ENCODE measurements at regions not wholly inside any gene's neighbourhood (a gene's known extent, or its start where the extent isn't known, plus 50 kb on each side); places are given as distances from the start of the nearest gene placed in this dataset.
A peak's percentile ranks its signal among the peaks of the same experiment; 100 is the strongest.

- H3K4me3 ChIP-seq, result no peak overlapping the region
- no peaks in the 10 kb centered on the region; the same call in 1 of the 2 replicates for H3K27me3 ChIP-seq
- H3K36me3 ChIP-seq, result no peaks in the 10 kb centered on the region
- peaks cover 3% of the 10 kb centered on the region; the same call in 1 of the 2 replicates for H3K9me3 ChIP-seq
- no peak for DNase-seq
Measured at GRCh38 chr16:51404386-51404785, 253.3 kb upstream of the SALL1 start.

GRCh38 chr16:51402785-51403184, 251.7 kb upstream of the SALL1 start:
- Histone ChIP-seq H3K27me3 (no peaks in the 10 kb centered on the region; the same call in 1 of the 2 replicates), H3K36me3 (no peaks in the 10 kb centered on the region), H3K9me3 (peaks cover 3% of the 10 kb centered on the region; the same call in 1 of the 2 replicates), H3K4me3 (no peak overlapping the region)
- DNase-seq, result no peak

- no peaks in the 10 kb centered on the region; the same call in 1 of the 2 replicates for H3K27me3 ChIP-seq
- DNase-seq, result no peak
- H3K36me3 ChIP-seq, result no peaks in the 10 kb centered on the region
- peaks cover 3% of the 10 kb centered on the region; the same call in 1 of the 2 replicates for H3K9me3 ChIP-seq
- no peak overlapping the region for H3K4me3 ChIP-seq
Measured at GRCh38 chr16:51402298-51402697, 251.2 kb upstream of the SALL1 start.

- H3K27me3 ChIP-seq, result no peaks in the 10 kb centered on the region; the same call in 1 of the 2 replicates
- peaks cover 3% of the 10 kb centered on the region; the same call in 1 of the 2 replicates for H3K9me3 ChIP-seq
- no peak overlapping the region for H3K4me3 ChIP-seq
- H3K36me3 ChIP-seq, result no peaks in the 10 kb centered on the region
- DNase-seq, result no peak
Measured at GRCh38 chr16:51401673-51402072, 250.6 kb upstream of the SALL1 start.

GRCh38 chr16:51399908-51400670, 249.0 kb upstream of the SALL1 start:
- H3K27me3 ChIP-seq, result no peaks in the 10 kb centered on the region; the same call in 1 of the 2 replicates
- DNase-seq, result no peak
- H3K9me3 ChIP-seq, result peaks cover 3% of the 10 kb centered on the region; the same call in 1 of the 2 replicates
- H3K36me3 ChIP-seq, result no peaks in the 10 kb centered on the region
- H3K4me3 ChIP-seq, result no peak overlapping the region

GRCh38 chr16:51394421-51394820, 243.4 kb upstream of the SALL1 start:
- Histone ChIP-seq H3K9me3 (no peaks in the 10 kb centered on the region), H3K36me3 (no peaks in the 10 kb centered on the region), H3K4me3 (no peak overlapping the region), H3K27me3 (no peaks in the 10 kb centered on the region)
- no peak for DNase-seq

- Histone ChIP-seq H3K4me3 (no peak overlapping the region), H3K9me3 (no peaks in the 10 kb centered on the region), H3K36me3 (no peaks in the 10 kb centered on the region), H3K27me3 (no peaks in the 10 kb centered on the region)
- DNase-seq, result no peak
Measured at GRCh38 chr16:51393381-51394005, 242.4 kb upstream of the SALL1 start.

GRCh38 chr16:51392521-51393187, 241.6 kb upstream of the SALL1 start:
- DNase-seq, result peak; percentile 6
- Histone ChIP-seq H3K9me3 (no peaks in the 10 kb centered on the region), H3K36me3 (no peaks in the 10 kb centered on the region), H3K27me3 (no peaks in the 10 kb centered on the region), H3K4me3 (no peak overlapping the region)

- H3K36me3 ChIP-seq, result no peaks in the 10 kb centered on the region
- no peaks in the 10 kb centered on the region for H3K9me3 ChIP-seq
- H3K4me3 ChIP-seq, result no peak overlapping the region
- no peak for DNase-seq
- no peaks in the 10 kb centered on the region for H3K27me3 ChIP-seq
Measured at GRCh38 chr16:51391798-51392511, 240.9 kb upstream of the SALL1 start.

GRCh38 chr16:51390877-51391276, 239.8 kb upstream of the SALL1 start:
- Histone ChIP-seq H3K9me3 (no peaks in the 10 kb centered on the region), H3K36me3 (no peaks in the 10 kb centered on the region), H3K4me3 (no peak overlapping the region), H3K27me3 (no peaks in the 10 kb centered on the region)
- DNase-seq, result no peak

GRCh38 chr16:51389881-51390280, 238.8 kb upstream of the SALL1 start:
- no peak for DNase-seq
- H3K9me3 ChIP-seq, result no peaks in the 10 kb centered on the region
- H3K4me3 ChIP-seq, result no peak overlapping the region
- no peaks in the 10 kb centered on the region for H3K36me3 ChIP-seq
- H3K27me3 ChIP-seq, result no peaks in the 10 kb centered on the region

- H3K4me3 ChIP-seq, result no peak overlapping the region
- H3K9me3 ChIP-seq, result no peaks in the 10 kb centered on the region
Measured at GRCh38 chr16:51388516-51388951, 237.5 kb upstream of the SALL1 start.

GRCh38 chr16:51383909-51384308, 232.8 kb upstream of the SALL1 start:
- no peak overlapping the region for H3K4me3 ChIP-seq

More at GRCh38 chr16:51388516-51388951, 237.5 kb upstream of the SALL1 start:
- DNase-seq, result no peak
- Histone ChIP-seq H3K27me3 (no peaks in the 10 kb centered on the region), H3K36me3 (no peaks in the 10 kb centered on the region)

GRCh38 chr16:51382940-51383339, 231.9 kb upstream of the SALL1 start:
- no peak overlapping the region for H3K4me3 ChIP-seq
- no peak for DNase-seq
- no peaks in the 10 kb centered on the region; the same call in 1 of the 2 replicates for H3K27me3 ChIP-seq
- no peaks in the 10 kb centered on the region for H3K36me3 ChIP-seq
- H3K9me3 ChIP-seq, result no peaks in the 10 kb centered on the region

More at GRCh38 chr16:51383909-51384308, 232.8 kb upstream of the SALL1 start:
- DNase-seq, result no peak
- Histone ChIP-seq H3K36me3 (no peaks in the 10 kb centered on the region), H3K9me3 (no peaks in the 10 kb centered on the region), H3K27me3 (no peaks in the 10 kb centered on the region; the same call in 1 of the 2 replicates)

GRCh38 chr16:51382211-51382610, 231.1 kb upstream of the SALL1 start:
- Histone ChIP-seq H3K27me3 (peaks cover 2% of the 10 kb centered on the region; the same call in 1 of the 2 replicates), H3K36me3 (no peaks in the 10 kb centered on the region), H3K4me3 (no peak overlapping the region), H3K9me3 (no peaks in the 10 kb centered on the region)
- no peak for DNase-seq

GRCh38 chr16:51376080-51376479, 225.0 kb upstream of the SALL1 start:
- Histone ChIP-seq H3K27me3 (peaks cover 2% of the 10 kb centered on the region; the same call in 1 of the 2 replicates), H3K9me3 (peaks cover 2% of the 10 kb centered on the region; the same call in 1 of the 2 replicates), H3K4me3 (no peak overlapping the region), H3K36me3 (no peaks in the 10 kb centered on the region)
- no peak for DNase-seq
